Nephron (organoid): ENCODE measurements at regions not wholly inside any gene's neighbourhood (a gene's known extent, or its start where the extent isn't known, plus 50 kb on each side); places are given as distances from the start of the nearest gene placed in this dataset.

Experiments
- H3K27ac Mint-ChIP-seq, 3 experiments: 2 replicates each; pipeline ENCODE4 v1.8.0; 2020; ENCODE audit warnings: mixed read lengths in 3 of 3, mild to moderate bottlenecking in 2 of 3, moderate library complexity in 1 of 3
- H3K27me3 Mint-ChIP-seq: 2 replicates; pipeline ENCODE4 v1.8.0; 2021; ENCODE audit warnings: low read depth, mild to moderate bottlenecking, moderate library complexity, mixed read lengths
- H3K36me3 Mint-ChIP-seq: 2 replicates; pipeline ENCODE4 v1.8.0; 2020; ENCODE audit warnings: low read depth, mixed read lengths
- H3K4me1 Mint-ChIP-seq: 2 replicates; pipeline ENCODE4 v1.8.0; 2020; ENCODE audit warnings: mixed read lengths
- H3K4me3 Mint-ChIP-seq, 3 experiments: 2 replicates each; pipeline ENCODE4 v1.8.0; 2020; ENCODE audit warnings: mild to moderate bottlenecking in 3 of 3, mixed read lengths in 3 of 3, moderate library complexity in 2 of 3
- H3K9me3 Mint-ChIP-seq: 2 replicates; pipeline ENCODE4 v1.8.0; 2020; ENCODE audit warnings: mixed read lengths
- CTCF ChIP-seq, 3 experiments: fragments of 200-600 bp; sonication (generic); IDR thresholded peaks; one replicate each; pipeline ENCODE4 v1.5.0; 2021; ENCODE audit warnings: antibody characterized with exemption in 3 of 3; ENCODE audit not compliant: unreplicated experiment in 3 of 3

- no peak overlapping the region for H3K4me3 Mint-ChIP-seq
- peaks cover 5% of the 10 kb centered on the region for H3K27me3 Mint-ChIP-seq
- no peak overlapping the region for H3K27ac Mint-ChIP-seq
- peaks cover 18% of the 10 kb centered on the region for H3K4me1 Mint-ChIP-seq
- H3K9me3 Mint-ChIP-seq, result peaks cover 33% of the 10 kb centered on the region
- no peak for TF ChIP-seq CTCF (IDR thresholded peaks at IDR 0.05; ENCODE audit: unreplicated experiment in 3 of 3)
- peaks cover 4% of the 10 kb centered on the region for H3K36me3 Mint-ChIP-seq
Measured at GRCh38 chr17:5812590-5812989, 228.3 kb upstream of the NLRP1 start.

- Mint-ChIP-seq H3K27ac (no peak overlapping the region), H3K4me3 (no peak overlapping the region)
Measured at GRCh38 chr17:5813357-5813756, 229.0 kb upstream of the NLRP1 start.

GRCh38 chr17:5815396-5815795, 231.1 kb upstream of the NLRP1 start:
- no peak for TF ChIP-seq CTCF (IDR thresholded peaks at IDR 0.05; ENCODE audit: unreplicated experiment in 3 of 3)
- no peak overlapping the region for H3K27ac Mint-ChIP-seq
- no peak overlapping the region for H3K4me3 Mint-ChIP-seq
- no peaks in the 10 kb centered on the region for H3K36me3 Mint-ChIP-seq
- H3K27me3 Mint-ChIP-seq, result peaks cover 5% of the 10 kb centered on the region
- H3K9me3 Mint-ChIP-seq, result peaks cover 25% of the 10 kb centered on the region
- peaks cover 28% of the 10 kb centered on the region for H3K4me1 Mint-ChIP-seq

More at GRCh38 chr17:5813357-5813756, 229.0 kb upstream of the NLRP1 start:
- peaks cover 5% of the 10 kb centered on the region for H3K27me3 Mint-ChIP-seq
- peaks cover 4% of the 10 kb centered on the region for H3K36me3 Mint-ChIP-seq
- no peak for TF ChIP-seq CTCF (IDR thresholded peaks at IDR 0.05; ENCODE audit: unreplicated experiment in 3 of 3)
- peaks cover 33% of the 10 kb centered on the region for H3K9me3 Mint-ChIP-seq
- H3K4me1 Mint-ChIP-seq, result peaks cover 21% of the 10 kb centered on the region

- peaks cover 34% of the 10 kb centered on the region for H3K4me1 Mint-ChIP-seq
- no peak for TF ChIP-seq CTCF (IDR thresholded peaks at IDR 0.05; ENCODE audit: unreplicated experiment in 3 of 3)
- H3K4me3 Mint-ChIP-seq, result peak overlapping the region in 2 of 3 experiments; percentile 11 to 24
- no peaks in the 10 kb centered on the region for H3K36me3 Mint-ChIP-seq
- peaks cover 5% of the 10 kb centered on the region for H3K27me3 Mint-ChIP-seq
- peaks cover 14% of the 10 kb centered on the region for H3K9me3 Mint-ChIP-seq
- H3K27ac Mint-ChIP-seq, result peak overlapping the region; percentile 34 to 88 (median 68)
Measured at GRCh38 chr17:5816491-5817070, 232.3 kb upstream of the NLRP1 start.

GRCh38 chr17:5817475-5818395, 233.4 kb upstream of the NLRP1 start:
- Mint-ChIP-seq H3K36me3 (no peaks in the 10 kb centered on the region), H3K4me3 (no peak overlapping the region), H3K9me3 (peaks cover 7% of the 10 kb centered on the region), H3K27me3 (peaks cover 8% of the 10 kb centered on the region), H3K4me1 (peaks cover 34% of the 10 kb centered on the region), H3K27ac (peak overlapping the region in 1 of 3 experiments; percentile 51)
- no peak for TF ChIP-seq CTCF (IDR thresholded peaks at IDR 0.05; ENCODE audit: unreplicated experiment in 3 of 3)
